HPDE6-E6E7 (cell line): ENCODE measurements at regions not wholly inside any gene's neighbourhood (a gene's known extent, or its start where the extent isn't known, plus 50 kb on each side); places are given as distances from the start of the nearest gene placed in this dataset.
A peak's percentile ranks its signal among the peaks of the same experiment; 100 is the strongest.

Source experiments
- DNase-seq: peaks from one replicate; pipeline ENCODE4 v3.0.0; 2011; ENCODE audit warnings: missing footprints; ENCODE audit errors: extremely low spot score

GRCh38 chr4:153137677-153138630 lies 66.3 kb upstream of the TRIM2 start:
- no peak for DNase-seq

DNA sequence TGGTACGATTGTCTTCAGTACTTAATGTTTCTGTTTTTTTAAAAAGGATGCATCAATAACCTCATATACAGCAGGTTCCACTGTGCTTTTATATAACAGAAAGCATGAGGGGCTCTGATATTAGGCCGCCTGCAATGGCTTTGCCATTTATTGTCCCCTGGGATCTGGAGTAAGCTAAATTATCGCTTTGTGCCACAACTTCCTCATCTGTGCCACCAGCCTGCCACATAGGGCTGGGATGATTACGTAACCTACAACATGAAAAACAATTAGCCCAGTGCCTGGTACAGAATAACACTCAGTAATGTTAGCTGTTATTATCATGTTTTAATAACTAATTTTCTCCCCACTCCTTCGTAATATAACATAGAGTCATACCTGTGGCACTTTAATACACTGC lies 65.5 kb upstream of the TRIM2 start:
- DNase-seq: no peak

DNA sequence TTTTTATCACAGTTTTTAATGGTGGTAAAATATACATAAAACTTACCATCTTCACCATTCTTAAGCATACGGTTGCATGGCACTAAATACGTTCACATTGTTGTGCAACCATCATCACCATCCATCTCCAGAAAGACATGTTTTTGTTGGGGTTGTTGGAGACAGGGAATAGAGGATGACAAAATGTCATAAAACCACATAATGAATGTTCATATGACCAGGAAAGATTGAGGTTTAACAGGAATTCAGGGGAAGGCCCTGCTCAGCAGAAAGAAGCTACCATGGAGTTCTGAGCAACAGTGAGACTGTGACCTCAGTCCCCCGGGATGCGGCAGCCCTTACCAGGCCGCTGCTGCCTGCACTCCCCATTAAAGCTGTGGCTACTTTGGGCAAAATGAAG lies 63.9 kb upstream of the TRIM2 start:
- DNase-seq: no peak

- DNase-seq: no peak
Measured at GRCh38 chr4:153141238-153141637, 63.0 kb upstream of the TRIM2 start.

- DNase-seq: peak; percentile 60
Measured at GRCh38 chr4:153142700-153143438, 61.4 kb upstream of the TRIM2 start.

DNA sequence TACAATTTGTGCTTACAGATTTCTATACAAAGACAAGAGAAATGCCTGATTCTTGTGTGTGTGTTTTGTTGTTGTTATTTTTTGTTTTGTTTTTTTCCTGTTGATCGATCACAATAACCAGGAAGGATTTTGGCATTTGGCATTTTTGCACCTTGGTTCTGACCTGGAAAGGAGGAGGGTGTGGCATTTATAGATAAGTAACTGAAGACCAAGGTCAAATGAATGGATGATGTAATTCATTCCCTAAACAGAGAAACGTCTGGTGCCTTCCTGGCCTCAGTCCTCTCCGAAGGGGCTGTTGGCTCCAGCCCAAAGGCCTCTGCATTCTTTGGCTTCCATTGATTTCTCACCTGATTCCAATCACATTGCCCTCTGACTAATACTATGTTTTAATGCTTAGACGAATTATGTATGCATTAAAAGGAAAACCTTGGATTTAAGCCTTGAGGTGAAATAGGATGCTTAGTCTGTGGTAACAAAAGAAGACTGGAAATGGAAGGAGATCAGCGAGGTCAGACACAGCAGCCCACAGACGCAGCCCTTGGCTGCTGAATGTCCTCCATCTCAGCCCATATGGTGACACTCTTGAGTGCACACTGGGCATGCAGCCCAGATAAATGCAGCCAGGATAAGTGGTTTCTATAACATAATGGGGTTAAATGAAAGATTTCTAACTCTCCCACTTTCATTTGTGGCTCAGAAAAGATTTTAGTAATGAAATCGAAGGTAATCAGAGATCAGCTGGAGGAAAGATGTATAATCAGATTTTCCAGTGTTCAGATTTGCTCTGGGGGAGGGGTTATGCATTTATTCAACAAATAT lies 60.5 kb upstream of the TRIM2 start:
- DNase-seq: no peak

DNA sequence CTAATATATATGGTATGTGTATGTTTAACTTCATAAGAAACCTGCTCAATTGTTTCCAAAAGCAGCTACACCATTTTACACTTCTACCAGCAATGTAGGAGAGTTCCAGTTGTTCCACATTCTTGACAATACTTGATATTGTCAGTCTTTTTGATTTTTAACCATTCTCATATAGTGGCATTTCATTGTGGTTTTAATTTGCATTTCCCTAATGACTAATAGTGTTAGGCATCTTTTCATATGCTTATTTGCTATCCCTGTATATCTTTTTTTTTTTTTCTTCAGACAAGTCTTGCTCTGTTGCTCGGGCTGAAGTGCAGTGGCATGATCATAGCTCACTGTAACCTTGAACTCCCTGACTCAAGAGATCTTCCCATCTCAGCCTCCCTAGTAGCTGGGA lies 58.2 kb upstream of the TRIM2 start:
- no peak for DNase-seq

GRCh38 chr4:153146961-153147360 lies 57.3 kb upstream of the TRIM2 start:
- DNase-seq: no peak

- DNase-seq: no peak
Measured at GRCh38 chr4:153148791-153149190, 55.5 kb upstream of the TRIM2 start.

DNA sequence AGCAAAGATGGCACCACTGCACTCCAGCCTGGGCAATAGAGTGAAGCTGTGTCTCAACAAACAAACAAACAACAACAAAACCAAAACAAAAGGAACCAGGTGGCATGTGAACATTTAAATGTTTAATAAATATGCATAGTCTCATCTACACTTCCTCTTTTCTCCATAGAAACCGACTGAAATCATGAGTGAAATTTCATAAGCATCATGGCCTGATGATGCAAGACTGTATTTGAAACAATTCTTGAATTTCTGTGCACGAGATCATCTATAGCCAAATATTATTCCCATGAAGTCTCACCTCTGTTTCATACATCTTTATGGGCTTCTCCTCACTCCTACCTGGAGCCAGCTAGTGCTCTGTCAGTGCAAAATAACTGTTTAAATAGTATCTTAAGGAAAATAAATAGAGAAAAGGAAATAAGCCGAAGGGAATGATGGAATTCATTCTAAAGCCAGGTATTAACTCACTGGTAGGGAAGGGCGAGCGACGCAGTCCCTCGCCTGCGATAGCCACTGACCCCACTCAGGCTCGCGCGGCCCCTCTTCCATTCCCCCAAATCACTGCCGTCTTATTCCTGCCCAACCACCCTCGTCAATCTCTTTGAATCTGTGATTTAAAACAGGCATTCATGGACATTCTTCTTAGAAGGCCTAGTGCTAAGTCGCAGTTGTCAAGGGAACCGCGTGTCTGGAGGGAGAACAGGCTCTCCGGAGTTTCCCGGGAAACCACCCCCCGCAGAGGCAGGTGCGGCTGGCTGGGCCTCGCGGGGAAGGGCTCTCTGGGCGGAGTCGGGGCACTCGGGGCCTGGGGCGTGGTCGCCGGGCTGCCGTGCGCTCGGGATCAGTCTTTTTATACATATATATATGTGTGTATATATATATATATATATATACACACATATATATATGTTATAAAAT lies 52.4 kb upstream of the TRIM2 start:
- DNase-seq: no peak

DNA sequence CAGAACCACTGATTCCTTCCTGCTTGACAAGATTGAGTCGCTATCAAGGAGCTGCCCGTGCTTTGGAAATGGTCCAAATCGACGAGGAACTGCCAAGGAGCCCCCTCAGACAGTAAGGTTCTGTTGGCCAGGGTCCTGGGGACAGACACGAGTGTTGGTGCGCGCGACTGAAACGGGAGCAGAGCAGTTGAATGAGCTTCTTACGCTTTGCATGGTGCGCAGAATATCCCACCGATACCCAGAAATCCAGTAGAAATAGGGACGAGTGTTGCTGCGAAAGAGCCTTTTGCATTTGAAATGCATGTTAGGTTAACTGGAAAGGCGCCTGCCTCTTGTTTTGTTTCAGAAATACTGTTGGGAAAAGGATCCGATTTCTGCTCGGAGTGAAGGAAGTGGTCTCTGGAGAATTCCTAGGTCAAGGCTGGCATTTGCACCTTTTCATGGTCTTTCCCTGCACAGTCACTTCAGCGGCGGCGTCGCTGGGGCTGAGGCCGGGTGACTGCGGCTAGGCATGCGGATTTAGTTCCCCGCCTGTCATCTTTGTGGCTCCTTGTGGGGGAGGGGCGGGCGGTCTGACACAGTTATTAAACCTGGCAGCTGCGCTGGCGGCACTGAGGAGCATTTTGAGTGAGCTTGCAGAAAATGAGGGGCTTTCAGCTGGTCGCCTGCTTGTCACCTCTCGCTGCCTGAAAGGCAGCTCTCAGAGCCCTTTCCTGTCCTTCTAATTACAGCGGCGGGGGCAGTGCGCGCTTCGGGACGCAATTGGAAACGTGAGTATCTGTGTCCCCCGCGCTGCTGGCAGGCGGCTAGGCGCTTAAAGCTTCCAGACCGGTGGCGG lies 51.5 kb upstream of the TRIM2 start:
- DNase-seq: no peak

DNA sequence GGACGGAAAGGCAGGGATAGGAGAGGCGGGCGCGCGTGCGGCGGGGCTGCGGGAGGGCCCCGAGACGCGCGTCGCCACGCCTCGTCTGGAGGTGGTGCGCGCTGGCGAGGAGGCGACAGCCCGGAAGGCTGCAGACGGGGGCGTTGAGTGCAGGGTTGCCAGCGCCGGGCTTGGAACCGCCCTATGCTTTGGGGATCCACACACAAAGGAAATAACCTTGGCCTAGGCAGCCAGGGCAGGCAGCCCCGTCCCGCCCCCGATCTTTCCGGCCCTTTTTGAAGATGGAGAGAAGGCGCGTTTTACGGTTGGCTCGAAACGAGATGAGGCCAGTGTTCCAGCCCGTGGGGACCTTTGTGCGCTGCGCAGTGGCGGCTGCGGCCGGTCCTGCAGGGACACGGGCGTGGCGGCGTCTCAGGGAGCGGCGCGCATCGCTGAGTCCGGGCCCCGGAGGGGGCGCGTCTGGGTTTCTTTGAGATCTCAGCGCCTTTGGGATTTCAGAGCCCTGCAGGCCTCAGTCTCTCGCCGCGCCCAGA lies 50.8 kb upstream of the TRIM2 start:
- no peak for DNase-seq

DNA sequence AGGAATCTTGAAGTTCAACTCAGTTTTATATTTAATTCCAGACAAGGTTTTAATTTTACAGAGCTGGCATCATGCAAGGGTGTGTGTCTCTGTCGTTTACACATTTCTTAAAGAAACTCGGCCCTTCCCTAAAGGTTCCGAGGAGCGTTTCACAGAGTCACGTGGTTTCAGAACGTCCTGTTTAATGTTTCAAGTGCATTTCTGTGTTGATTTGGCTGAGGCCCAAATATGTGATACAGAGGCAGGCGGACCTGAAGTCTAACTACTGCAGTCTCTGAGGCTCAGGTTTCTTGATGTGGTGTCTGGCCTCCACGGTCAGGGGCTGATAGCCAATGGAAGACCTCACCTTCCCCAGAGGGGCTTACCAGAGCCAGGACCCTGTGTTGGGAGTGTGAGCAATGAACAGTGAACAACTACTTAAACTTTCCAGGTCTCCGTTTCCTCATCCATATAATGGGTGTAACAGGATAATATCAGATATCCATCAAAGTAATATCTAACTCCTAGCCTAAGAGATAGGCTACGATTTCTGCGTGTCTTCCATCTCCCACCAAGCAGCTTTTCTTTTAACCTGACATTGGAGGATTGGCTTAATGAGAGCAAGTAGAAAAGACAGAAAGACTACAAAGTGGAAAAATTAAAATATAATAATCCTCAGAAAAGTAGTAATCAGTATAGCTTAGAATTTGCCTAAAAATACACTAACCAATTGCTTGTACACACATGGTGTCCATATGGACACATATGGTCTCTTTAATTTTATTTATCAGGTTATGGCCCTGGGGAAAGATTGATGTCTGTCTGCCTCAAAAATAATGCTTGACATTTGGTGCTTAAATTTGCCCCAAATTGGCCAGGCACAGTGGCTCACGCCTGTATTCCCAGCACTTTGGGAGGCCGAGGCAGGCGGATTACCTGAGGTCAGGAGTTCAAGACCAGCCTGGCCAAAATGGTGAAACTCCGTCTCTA lies 50.0 kb upstream of the TRIM2 start:
- no peak for DNase-seq
